ENCODE measurements at regions not wholly inside any gene's neighbourhood (a gene's known extent, or its start where the extent isn't known, plus 50 kb on each side); places are given as distances from the start of the nearest gene placed in this dataset.

GRCh38 chr16:13421726-13422125, 498.2 kb upstream of the ERCC4 start:
- TF ChIP-seq CTCF (IDR thresholded peaks at IDR 0.05; ENCODE audit: low read length) (no peak), EZH2 (IDR thresholded peaks at IDR 0.05; ENCODE audit: borderline replicate concordance, low read length) (no peak)
